Loucy (cell line): ENCODE measurements at regions not wholly inside any gene's neighbourhood (a gene's known extent, or its start where the extent isn't known, plus 50 kb on each side); places are given as distances from the start of the nearest gene placed in this dataset.

Source experiments
- CTCF ChIP-seq: fragments of 200-600 bp; sonication (generic); conservative IDR thresholded peaks from 2 replicates; pipeline ENCODE4 v1.5.1; 2014; ENCODE audit warnings: mild to moderate bottlenecking, antibody characterized with exemption, low read length
- EZH2phosphoT487 ChIP-seq: fragments of 200-600 bp; IDR thresholded peaks from 2 replicates; pipeline ENCODE4 v1.6.1; 2018; ENCODE audit warnings: antibody characterized with exemption, mild to moderate bottlenecking, moderate library complexity, borderline replicate concordance

DNA sequence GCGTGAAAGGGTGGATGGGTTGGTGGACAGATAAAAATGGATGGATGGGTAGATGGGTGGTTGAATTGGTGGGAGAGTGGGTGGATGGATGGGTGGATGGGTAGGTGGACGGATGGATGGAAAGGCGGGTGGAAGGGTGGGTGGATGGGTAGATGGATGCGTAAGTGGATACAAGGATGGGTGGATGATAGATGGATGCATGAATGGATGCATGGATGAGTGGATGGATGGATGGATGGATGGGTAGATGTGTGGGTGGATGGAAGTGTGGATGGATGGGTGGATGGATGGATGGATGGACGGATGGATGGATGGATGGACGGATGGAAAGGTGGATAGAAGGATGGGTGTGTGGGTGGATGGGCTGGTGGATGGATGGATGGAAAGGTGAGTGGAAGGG lies 77.0 kb upstream of the GRK3 start:
- TF ChIP-seq CTCF (no peak), EZH2phosphoT487 (no peak)
